OCI-LY1 (cell line): ENCODE measurements at regions not wholly inside any gene's neighbourhood (a gene's known extent, or its start where the extent isn't known, plus 50 kb on each side); places are given as distances from the start of the nearest gene placed in this dataset.

Experiments
- H2AFZ ChIP-seq: fragments of 200-600 bp; sonication (generic), shearing (Covaris generic); 2 replicates; pipeline ENCODE4 v1.6.0; 2014; ENCODE audit warnings: antibody characterized with exemption, mild to moderate bottlenecking, low read length
- H3F3A ChIP-seq: fragments of 200-600 bp; sonication (generic), shearing (Covaris generic); 2 replicates; pipeline ENCODE4 v1.6.0; 2014; ENCODE audit warnings: mild to moderate bottlenecking, antibody characterized with exemption, low read length, moderate library complexity; ENCODE audit not compliant: insufficient read depth
- H3K27ac ChIP-seq: fragments of 200-600 bp; sonication (generic); 2 replicates; pipeline ENCODE4 v1.5.1; 2014; ENCODE audit warnings: low read length, mixed run types, mild to moderate bottlenecking, low read depth; ENCODE audit not compliant: poor library complexity, severe bottlenecking
- H3K27me3 ChIP-seq: fragments of 200-600 bp; sonication (generic); 2 replicates; pipeline ENCODE4 v1.6.0; 2014; ENCODE audit warnings: antibody characterized with exemption, mild to moderate bottlenecking, low read length, moderate library complexity; ENCODE audit not compliant: insufficient read depth
- H3K36me3 ChIP-seq: fragments of 200-600 bp; sonication (generic); 2 replicates; pipeline ENCODE4 v1.6.1; 2014; ENCODE audit warnings: mild to moderate bottlenecking, antibody characterized with exemption, low read length, moderate library complexity, mixed read lengths; ENCODE audit not compliant: insufficient read depth
- H3K4me1 ChIP-seq: fragments of 200-600 bp; sonication (generic); 2 replicates; pipeline ENCODE4 v1.5.1; 2014; ENCODE audit warnings: mild to moderate bottlenecking, low read length, moderate library complexity; ENCODE audit not compliant: insufficient read depth, severe bottlenecking
- H3K4me2 ChIP-seq: fragments of 200-600 bp; sonication (generic), shearing (Covaris generic); 2 replicates; pipeline ENCODE4 v1.6.1; 2014; ENCODE audit warnings: low read length
- H3K4me3 ChIP-seq: fragments of 200-600 bp; sonication (generic); 2 replicates; pipeline ENCODE4 v1.5.1; 2014; ENCODE audit warnings: low read length, low read depth, mild to moderate bottlenecking, mixed read lengths; ENCODE audit not compliant: poor library complexity, severe bottlenecking
- H3K79me2 ChIP-seq: fragments of 200-600 bp; shearing (Covaris generic); 2 replicates; pipeline ENCODE4 v1.6.1; 2016; ENCODE audit warnings: mixed run types, low read length, mixed read lengths; ENCODE audit not compliant: insufficient read depth
- H3K9ac ChIP-seq: fragments of 200-600 bp; sonication (generic), shearing (Covaris generic); 2 replicates; pipeline ENCODE4 v1.6.1; 2014; ENCODE audit warnings: mild to moderate bottlenecking, low read length, mixed read lengths
- H3K9me2 ChIP-seq: fragments of 200-600 bp; sonication (generic), shearing (Covaris generic); 2 replicates; pipeline ENCODE4 v1.6.1; 2014; ENCODE audit warnings: low read depth, mild to moderate bottlenecking, low read length, mixed read lengths
- H3K9me3 ChIP-seq: fragments of 200-600 bp; shearing (Covaris generic); 2 replicates; pipeline ENCODE4 v1.6.1; 2014; ENCODE audit warnings: low read length, mixed read lengths
- H4K20me1 ChIP-seq: fragments of 200-600 bp; sonication (generic), shearing (Covaris generic); 2 replicates; pipeline ENCODE4 v1.6.0; 2016; ENCODE audit warnings: mild to moderate bottlenecking, low read length; ENCODE audit not compliant: insufficient read depth
- CTCF ChIP-seq: fragments of 200-600 bp; sonication (generic), shearing (Covaris generic); IDR thresholded peaks from 2 replicates; pipeline ENCODE4 v1.5.1; 2017; ENCODE audit warnings: mild to moderate bottlenecking, antibody characterized with exemption, low read length, moderate library complexity, mixed read lengths
- EZH2 ChIP-seq: fragments of 200-600 bp; sonication (generic), shearing (Covaris generic); IDR thresholded peaks from 2 replicates; pipeline ENCODE4 v1.8.0; 2017; ENCODE audit warnings: borderline replicate concordance, mixed run types, mild to moderate bottlenecking, antibody characterized with exemption, low read length, moderate library complexity, mixed read lengths

DNA sequence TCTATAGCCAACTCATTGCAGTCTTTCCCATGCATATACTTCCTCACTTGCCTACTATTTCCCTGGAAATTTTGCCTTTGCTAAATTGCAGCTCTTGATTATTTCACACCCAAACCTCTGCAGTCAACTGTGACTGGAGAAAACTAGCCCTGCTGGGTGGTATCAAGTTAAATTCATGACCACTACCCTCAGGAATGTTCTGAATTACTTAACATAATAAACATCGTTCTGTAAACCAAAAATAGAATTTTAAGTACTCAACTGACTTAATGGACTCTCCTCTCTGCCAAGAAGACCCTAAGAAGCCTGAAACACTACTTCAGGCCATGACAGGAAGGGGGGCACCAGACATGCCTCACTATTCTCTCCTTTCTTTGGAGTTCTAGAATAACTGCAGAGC lies 1278.0 kb upstream of the GBE1 start:
- H3K4me2 ChIP-seq = no peak overlapping the region
- no peaks in the 10 kb centered on the region for H3K9me2 ChIP-seq
- no peak for TF ChIP-seq EZH2
- no peaks in the 10 kb centered on the region for H4K20me1 ChIP-seq
- H3K36me3 ChIP-seq = 0 out of 2 replicates have a peak, but pooled peaks cover 4% of the 10 kb centered on the region
- no peaks in the 10 kb centered on the region for H3K27me3 ChIP-seq
- no peak overlapping the region for H3K4me3 ChIP-seq
- no peak overlapping the region for H3K27ac ChIP-seq
- H3F3A ChIP-seq = no peaks in the 10 kb centered on the region
- no peak overlapping the region for H3K9ac ChIP-seq
- H3K79me2 ChIP-seq = no peaks in the 10 kb centered on the region
- H2AFZ ChIP-seq = no peak overlapping the region; the same call in 1 of the 2 replicates
- H3K9me3 ChIP-seq = 0 out of 2 replicates have a peak, but pooled peaks cover 4% of the 10 kb centered on the region
- H3K4me1 ChIP-seq = peaks cover 26% of the 10 kb centered on the region

- Histone ChIP-seq H3K4me3 (no peak overlapping the region), H3K79me2 (no peaks in the 10 kb centered on the region), H3K4me2 (no peak overlapping the region), H3K4me1 (peaks cover 22% of the 10 kb centered on the region), H3K27me3 (no peaks in the 10 kb centered on the region), H3K36me3 (0 out of 2 replicates have a peak, but pooled peaks cover 4% of the 10 kb centered on the region), H3K27ac (no peak overlapping the region), H4K20me1 (no peaks in the 10 kb centered on the region), H3K9me2 (no peaks in the 10 kb centered on the region), H2AFZ (0 out of 2 replicates have a peak overlapping the region, but pooled peaks have one; percentile 63), H3F3A (no peaks in the 10 kb centered on the region), H3K9me3 (0 out of 2 replicates have a peak, but pooled peaks cover 4% of the 10 kb centered on the region), H3K9ac (no peak overlapping the region)
- TF ChIP-seq EZH2 = no peak
- TF ChIP-seq CTCF = no peak
These were observed 1274.2 kb upstream of the GBE1 start for GRCh38 chr3:83035704-83036010.

- Histone ChIP-seq H3K36me3 (0 out of 2 replicates have a peak, but pooled peaks cover 4% of the 10 kb centered on the region), H3K9me2 (no peaks in the 10 kb centered on the region), H4K20me1 (no peaks in the 10 kb centered on the region), H3K27ac (no peak overlapping the region), H3K4me1 (peaks cover 16% of the 10 kb centered on the region), H3K9ac (no peak overlapping the region), H3K79me2 (no peaks in the 10 kb centered on the region), H2AFZ (0 out of 2 replicates have a peak overlapping the region, but pooled peaks have one; percentile 76), H3K9me3 (0 out of 2 replicates have a peak, but pooled peaks cover 4% of the 10 kb centered on the region), H3K4me3 (no peak overlapping the region), H3K27me3 (no peaks in the 10 kb centered on the region), H3K4me2 (no peak overlapping the region), H3F3A (no peaks in the 10 kb centered on the region)
- TF ChIP-seq EZH2 (no peak), CTCF (no peak)
These were observed 1273.6 kb upstream of the GBE1 start for GRCh38 chr3:83034806-83035703.

GRCh38 chr3:83033133-83033532 lies 1271.7 kb upstream of the GBE1 start:
- Histone ChIP-seq H4K20me1 (no peaks in the 10 kb centered on the region), H3F3A (no peaks in the 10 kb centered on the region), H3K4me3 (no peak overlapping the region), H2AFZ (no peak overlapping the region), H3K4me2 (no peak overlapping the region), H3K9ac (no peak overlapping the region), H3K27ac (no peak overlapping the region), H3K4me1 (peaks cover 13% of the 10 kb centered on the region), H3K9me3 (peaks cover 5% of the 10 kb centered on the region; the same call in 1 of the 2 replicates), H3K27me3 (no peaks in the 10 kb centered on the region), H3K9me2 (no peaks in the 10 kb centered on the region), H3K36me3 (no peaks in the 10 kb centered on the region), H3K79me2 (no peaks in the 10 kb centered on the region)
- no peak for TF ChIP-seq CTCF
- TF ChIP-seq EZH2 = no peak
